ENCODE measurements at regions not wholly inside any gene's neighbourhood (a gene's known extent, or its start where the extent isn't known, plus 50 kb on each side); places are given as distances from the start of the nearest gene placed in this dataset.

- FAIRE-seq (peak; percentile 69), DNase-seq (ENCODE audit: low spot score) (no peak)
Measured at GRCh38 chr14:58782011-58782410, 144.2 kb downstream of the DACT1 start.

- DNase-seq (ENCODE audit: low spot score): no peak
- peak; percentile 87 for FAIRE-seq
Measured at GRCh38 chr14:58783792-58784511, 146.2 kb downstream of the DACT1 start.

GRCh38 chr14:58784931-58785330 is 147.2 kb downstream of the DACT1 start:
- no peak for DNase-seq (ENCODE audit: low spot score)
- FAIRE-seq: no peak

- FAIRE-seq (peak; percentile 13), DNase-seq (ENCODE audit: low spot score) (no peak)
Measured at GRCh38 chr14:58785701-58786100, 147.9 kb downstream of the DACT1 start.

GRCh38 chr14:58787592-58787991 is 149.8 kb downstream of the DACT1 start:
- no peak for DNase-seq (ENCODE audit: low spot score)
- no peak for FAIRE-seq

- no peak for FAIRE-seq
- DNase-seq (ENCODE audit: low spot score): no peak
Measured at GRCh38 chr14:58788655-58789503, 151.1 kb downstream of the DACT1 start.

GRCh38 chr14:58789736-58790135 is 152.0 kb downstream of the DACT1 start:
- DNase-seq (ENCODE audit: low spot score) (no peak), FAIRE-seq (no peak)

GRCh38 chr14:58792416-58792815 is 154.7 kb downstream of the DACT1 start:
- DNase-seq (ENCODE audit: low spot score) (no peak), FAIRE-seq (no peak)

- no peak for DNase-seq (ENCODE audit: low spot score)
- FAIRE-seq: no peak
Measured at GRCh38 chr14:58793131-58793740, 155.5 kb downstream of the DACT1 start.

GRCh38 chr14:58794993-58795762 is 157.4 kb downstream of the DACT1 start:
- FAIRE-seq (no peak), DNase-seq (ENCODE audit: low spot score) (no peak)

GRCh38 chr14:58796242-58797009 is 158.7 kb downstream of the DACT1 start:
- DNase-seq (ENCODE audit: low spot score) (no peak), FAIRE-seq (no peak)

- FAIRE-seq: no peak
- no peak for DNase-seq (ENCODE audit: low spot score)
Measured at GRCh38 chr14:58797010-58797429, 159.3 kb downstream of the DACT1 start.

- FAIRE-seq: no peak
- DNase-seq (ENCODE audit: low spot score): no peak
Measured at GRCh38 chr14:58798173-58798572, 160.4 kb downstream of the DACT1 start.

- no peak for FAIRE-seq
- DNase-seq (ENCODE audit: low spot score): no peak
Measured at GRCh38 chr14:58801086-58801485, 163.3 kb downstream of the DACT1 start.

- FAIRE-seq (peak; percentile 67), DNase-seq (ENCODE audit: low spot score) (no peak)
Measured at GRCh38 chr14:58805057-58805456, 167.3 kb downstream of the DACT1 start.

- FAIRE-seq (peak; percentile 46), DNase-seq (ENCODE audit: low spot score) (no peak)
Measured at GRCh38 chr14:58805605-58806409, 168.0 kb downstream of the DACT1 start.

- FAIRE-seq (no peak), DNase-seq (ENCODE audit: low spot score) (no peak)
Measured at GRCh38 chr14:58807191-58807590, 169.4 kb downstream of the DACT1 start.

- no peak for FAIRE-seq
- peak; percentile 43 for DNase-seq (ENCODE audit: low spot score)
Measured at GRCh38 chr14:58808828-58809227, 171.1 kb downstream of the DACT1 start.

- no peak for DNase-seq (ENCODE audit: low spot score)
- FAIRE-seq: no peak
Measured at GRCh38 chr14:58809520-58809919, 171.8 kb downstream of the DACT1 start.

All from urothelium cell line (cell line).